H9 (cell line): ENCODE measurements at regions not wholly inside any gene's neighbourhood (a gene's known extent, or its start where the extent isn't known, plus 50 kb on each side); places are given as distances from the start of the nearest gene placed in this dataset.

ENCODE experiments used
- DNase-seq: peaks from one replicate; pipeline ENCODE4 v3.0.0-alpha.2; 2017
- H2AFZ ChIP-seq: one replicate; pipeline ENCODE4 v1.6.1; 2013; ENCODE audit warnings: mild to moderate bottlenecking, low read length, control low read depth, moderate library complexity
- H2AK5ac ChIP-seq: 2 replicates; pipeline ENCODE4 v1.6.1; 2013; ENCODE audit warnings: low read length, control low read depth, mixed read lengths; ENCODE audit not compliant: insufficient read length
- H2BK120ac ChIP-seq: one replicate; pipeline ENCODE4 v1.6.1; 2013; ENCODE audit warnings: low read depth, mild to moderate bottlenecking, low read length, control low read depth, inconsistent platforms; ENCODE audit not compliant: poor library complexity, severe bottlenecking
- H2BK12ac ChIP-seq: 2 replicates; pipeline ENCODE4 v1.6.1; 2013; ENCODE audit warnings: low read length, control low read depth, mixed read lengths, low read depth; ENCODE audit not compliant: insufficient read length
- H2BK15ac ChIP-seq: 2 replicates; pipeline ENCODE4 v1.6.1; 2013; ENCODE audit warnings: low read depth, low read length, control low read depth
- H2BK20ac ChIP-seq: one replicate; pipeline ENCODE4 v1.6.1; 2013; ENCODE audit warnings: low read depth, mild to moderate bottlenecking, low read length, control low read depth, inconsistent platforms; ENCODE audit not compliant: poor library complexity, severe bottlenecking
- H2BK5ac ChIP-seq: 2 replicates; pipeline ENCODE4 v1.6.1; 2013; ENCODE audit warnings: low read length, control low read depth, mixed read lengths; ENCODE audit not compliant: insufficient read length
- H3K14ac ChIP-seq: 2 replicates; pipeline ENCODE4 v1.6.1; 2013; ENCODE audit warnings: low read length, control low read depth; ENCODE audit not compliant: insufficient read depth
- H3K18ac ChIP-seq: 2 replicates; pipeline ENCODE4 v1.6.1; 2013; ENCODE audit warnings: low read depth, mild to moderate bottlenecking, mixed read lengths, low read length, control low read depth; ENCODE audit not compliant: insufficient read length
- H3K23ac ChIP-seq: 2 replicates; pipeline ENCODE4 v1.6.1; 2013; ENCODE audit warnings: low read length, control low read depth, mixed read lengths, low read depth; ENCODE audit not compliant: insufficient read length
- H3K23me2 ChIP-seq: 2 replicates; pipeline ENCODE4 v1.6.1; 2013; ENCODE audit warnings: low read depth, mild to moderate bottlenecking, mixed read lengths, low read length, control low read depth; ENCODE audit not compliant: insufficient read length, poor library complexity, severe bottlenecking
- H3K27ac ChIP-seq: 2 replicates; pipeline ENCODE4 v1.5.1; 2013; ENCODE audit warnings: low read length, control low read depth, mixed read lengths, low read depth; ENCODE audit not compliant: insufficient read length
- H3K27me3 ChIP-seq: 2 replicates; pipeline ENCODE4 v1.6.1; 2013; ENCODE audit warnings: low read length, control low read depth, inconsistent platforms; ENCODE audit not compliant: insufficient read depth
- H3K4ac ChIP-seq: 2 replicates; pipeline ENCODE4 v1.6.1; 2013; ENCODE audit warnings: low read depth, mild to moderate bottlenecking, control low read depth, inconsistent platforms, low read length, moderate library complexity
- H3K4me1 ChIP-seq: 2 replicates; pipeline ENCODE4 v1.6.1; 2013; ENCODE audit warnings: low read length, control low read depth, inconsistent platforms; ENCODE audit not compliant: insufficient read depth
- H3K4me2 ChIP-seq: 2 replicates; pipeline ENCODE4 v1.6.1; 2013; ENCODE audit warnings: low read length, control low read depth, mixed read lengths; ENCODE audit not compliant: insufficient read length, insufficient read depth
- H3K56ac ChIP-seq: 2 replicates; pipeline ENCODE4 v1.6.1; 2013; ENCODE audit warnings: low read depth, mild to moderate bottlenecking, mixed read lengths, low read length, control low read depth; ENCODE audit not compliant: insufficient read length
- H3K79me1 ChIP-seq: 2 replicates; pipeline ENCODE4 v1.6.1; 2013; ENCODE audit warnings: low read depth, mild to moderate bottlenecking, moderate library complexity, low read length, control low read depth, inconsistent platforms; ENCODE audit not compliant: insufficient read depth, poor library complexity, severe bottlenecking
- H3K79me2 ChIP-seq: 2 replicates; pipeline ENCODE4 v1.6.1; 2013; ENCODE audit warnings: low read length, control low read depth, inconsistent platforms; ENCODE audit not compliant: insufficient read depth
- H3K9ac ChIP-seq: 2 replicates; pipeline ENCODE4 v1.6.1; 2013; ENCODE audit warnings: low read length, control low read depth, mixed read lengths; ENCODE audit not compliant: insufficient read length; ENCODE audit errors: extremely low read depth
- H3K9me3 ChIP-seq: one replicate; pipeline ENCODE4 v1.6.1; 2013; ENCODE audit warnings: low read depth, low read length, inconsistent platforms; ENCODE audit not compliant: control insufficient read depth
- H3T11ph ChIP-seq: one replicate; pipeline ENCODE4 v1.6.1; 2013; ENCODE audit warnings: mild to moderate bottlenecking, low read length, control low read depth, inconsistent platforms
- H4K20me1 ChIP-seq: one replicate; pipeline ENCODE4 v1.6.1; 2013; ENCODE audit not compliant: control insufficient read depth, insufficient read length, insufficient read depth
- H4K5ac ChIP-seq: 2 replicates; pipeline ENCODE4 v1.6.1; 2013; ENCODE audit warnings: low read depth, mild to moderate bottlenecking, mixed read lengths, low read length, control low read depth; ENCODE audit not compliant: insufficient read length
- H4K8ac ChIP-seq: replicated peaks from 2 replicates; pipeline ENCODE4 v1.6.1; 2013; ENCODE audit warnings: low read length, control low read depth, mixed read lengths, low read depth; ENCODE audit not compliant: insufficient read length
- H4K91ac ChIP-seq: 2 replicates; pipeline ENCODE4 v1.6.1; 2013; ENCODE audit warnings: low read depth, mild to moderate bottlenecking, moderate library complexity, mixed read lengths, low read length, control low read depth; ENCODE audit not compliant: insufficient read length
- H3K27ac Mint-ChIP-seq, 3 experiments: 2 replicates in 2 of 3; 3 replicates in 1 of 3; pipeline ENCODE4 v1.8.0; 2020 to 2021; ENCODE audit warnings: mixed read lengths in 3 of 3, mild to moderate bottlenecking in 1 of 3, moderate library complexity in 1 of 3
- H3K27me3 Mint-ChIP-seq: 2 replicates; pipeline ENCODE4 v1.8.0; 2021; ENCODE audit warnings: low read depth, mild to moderate bottlenecking, moderate library complexity, mixed read lengths
- H3K36me3 Mint-ChIP-seq, 3 experiments: 2 replicates in 2 of 3; 3 replicates in 1 of 3; pipeline ENCODE4 v1.8.0; 2020 to 2021; ENCODE audit warnings: low read depth in 3 of 3, mixed read lengths in 3 of 3; ENCODE audit not compliant: insufficient read depth in 1 of 3
- H3K4me1 Mint-ChIP-seq, 2 experiments: 2 replicates each; pipeline ENCODE4 v1.8.0; 2020; ENCODE audit warnings: mixed read lengths in 2 of 2
- H3K4me3 Mint-ChIP-seq, 2 experiments: 2 replicates in 1 of 2; 3 replicates in 1 of 2; pipeline ENCODE4 v1.8.0; 2020 to 2021; ENCODE audit warnings: mild to moderate bottlenecking in 2 of 2, mixed read lengths in 2 of 2, moderate library complexity in 1 of 2
- H3K9me3 Mint-ChIP-seq, 2 experiments: 2 replicates in 1 of 2; 3 replicates in 1 of 2; pipeline ENCODE4 v1.8.0; 2020; ENCODE audit warnings: mild to moderate bottlenecking in 2 of 2, mixed read lengths in 2 of 2, moderate library complexity in 1 of 2
- TF ChIP-seq, protein P1 (sequence below): fragments of 200-600 bp; sonication (generic); conservative IDR thresholded peaks from 3 replicates; pipeline ENCODE4 v1.8.0; 2021; ENCODE audit warnings: antibody characterized with exemption, mild to moderate bottlenecking

DNA sequence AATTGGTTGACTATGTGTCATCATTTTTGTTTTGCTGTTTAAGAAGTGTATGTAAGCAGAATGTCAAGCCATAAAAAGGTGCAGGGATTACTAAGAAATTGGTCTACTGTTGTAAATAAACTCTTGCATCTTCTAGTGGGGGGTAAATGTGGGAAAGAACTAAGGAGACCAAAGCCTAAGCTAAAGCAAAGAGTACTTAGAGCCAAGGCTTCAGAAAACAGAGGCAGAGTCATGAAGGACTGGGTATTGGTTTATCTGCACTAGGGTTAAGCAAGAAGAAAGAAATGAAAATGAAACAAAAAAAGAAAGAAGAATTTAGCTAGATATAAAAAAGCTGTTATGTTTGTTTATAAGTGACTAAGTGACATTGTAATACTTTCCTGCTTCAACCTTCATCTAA, 628.1 kb downstream of the METTL15 start:
- TF ChIP-seq, protein P1, sequence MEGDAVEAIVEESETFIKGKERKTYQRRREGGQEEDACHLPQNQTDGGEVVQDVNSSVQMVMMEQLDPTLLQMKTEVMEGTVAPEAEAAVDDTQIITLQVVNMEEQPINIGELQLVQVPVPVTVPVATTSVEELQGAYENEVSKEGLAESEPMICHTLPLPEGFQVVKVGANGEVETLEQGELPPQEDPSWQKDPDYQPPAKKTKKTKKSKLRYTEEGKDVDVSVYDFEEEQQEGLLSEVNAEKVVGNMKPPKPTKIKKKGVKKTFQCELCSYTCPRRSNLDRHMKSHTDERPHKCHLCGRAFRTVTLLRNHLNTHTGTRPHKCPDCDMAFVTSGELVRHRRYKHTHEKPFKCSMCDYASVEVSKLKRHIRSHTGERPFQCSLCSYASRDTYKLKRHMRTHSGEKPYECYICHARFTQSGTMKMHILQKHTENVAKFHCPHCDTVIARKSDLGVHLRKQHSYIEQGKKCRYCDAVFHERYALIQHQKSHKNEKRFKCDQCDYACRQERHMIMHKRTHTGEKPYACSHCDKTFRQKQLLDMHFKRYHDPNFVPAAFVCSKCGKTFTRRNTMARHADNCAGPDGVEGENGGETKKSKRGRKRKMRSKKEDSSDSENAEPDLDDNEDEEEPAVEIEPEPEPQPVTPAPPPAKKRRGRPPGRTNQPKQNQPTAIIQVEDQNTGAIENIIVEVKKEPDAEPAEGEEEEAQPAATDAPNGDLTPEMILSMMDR: no peak
- no peaks in the 10 kb centered on the region for H4K20me1 ChIP-seq
- H3K27me3 ChIP-seq: no peaks in the 10 kb centered on the region
- no peak overlapping the region for H4K91ac ChIP-seq
- no peaks in the 10 kb centered on the region for H3K23me2 ChIP-seq
- no peaks in the 10 kb centered on the region for H3K79me1 ChIP-seq
- H2AFZ ChIP-seq: no peak overlapping the region
- no peak overlapping the region for H3K14ac ChIP-seq
- no peak overlapping the region for H2BK15ac ChIP-seq
- Mint-ChIP-seq H3K27ac (no peak overlapping the region; a peak in 1 of 7 replicates), H3K36me3 (no peaks in the 10 kb centered on the region), H3K4me3 (no peak overlapping the region), H3K27me3 (no peaks in the 10 kb centered on the region; the same call in 1 of the 2 replicates), H3K9me3 (no peaks in the 10 kb centered on the region), H3K4me1 (peaks cover 22 to 28% of the 10 kb centered on the region in 2 experiments)
- H3K9me3 ChIP-seq: no peaks in the 10 kb centered on the region
- no peaks in the 10 kb centered on the region for H3K79me2 ChIP-seq
- H3K18ac ChIP-seq: no peak overlapping the region
- no peak overlapping the region for H3T11ph ChIP-seq
- H3K4me1 ChIP-seq: peaks cover 5% of the 10 kb centered on the region
- H3K4me2 ChIP-seq: no peak overlapping the region
- H2AK5ac ChIP-seq: no peak overlapping the region
- H2BK5ac ChIP-seq: no peak overlapping the region
- no peak overlapping the region for H2BK120ac ChIP-seq
- H3K27ac ChIP-seq: no peak overlapping the region
- no peak overlapping the region for H2BK12ac ChIP-seq
- no peak overlapping the region for H4K8ac ChIP-seq
- no peak overlapping the region for H2BK20ac ChIP-seq
- H4K5ac ChIP-seq: no peak overlapping the region
- no peak for DNase-seq
- no peak overlapping the region for H3K9ac ChIP-seq
- H3K56ac ChIP-seq: no peak overlapping the region
- H3K23ac ChIP-seq: no peak overlapping the region
- no peak overlapping the region for H3K4ac ChIP-seq
